GM13976 (cell line): ENCODE measurements at regions not wholly inside any gene's neighbourhood (a gene's known extent, or its start where the extent isn't known, plus 50 kb on each side); places are given as distances from the start of the nearest gene placed in this dataset.

Source experiments
- DNase-seq: peaks from one replicate; pipeline ENCODE4 v3.0.0; 2012; ENCODE audit warnings: low spot score
- CTCF ChIP-seq: IDR thresholded peaks from 2 replicates; pipeline ENCODE4 v1.5.1; 2012; ENCODE audit warnings: borderline replicate concordance, mild to moderate bottlenecking; ENCODE audit not compliant: insufficient read depth; ENCODE audit errors: extremely low read depth, missing control alignments, control extremely low read depth
- in situ Hi-C: fragments of 300-500 bp; cut with MboI; formaldehyde crosslinking; loops from one replicate; pipeline ENCODE4 v1.12.0; 2022; ENCODE audit warnings: low sequenced_read_pairs, mixed read lengths, inconsistent platforms; ENCODE audit not compliant: unreplicated experiment

GRCh38 chr17:72411124-72411563 lies 290.3 kb downstream of the SOX9 start:
- in situ Hi-C loops: no loop called here
- TF ChIP-seq CTCF: no peak
- no peak for DNase-seq

- DNase-seq: no peak
- in situ Hi-C loops: no loop called here
- TF ChIP-seq CTCF: no peak
These were observed 291.8 kb downstream of the SOX9 start for GRCh38 chr17:72412650-72413076.

GRCh38 chr17:72413077-72414031 lies 292.5 kb downstream of the SOX9 start:
- no peak for DNase-seq
- no peak for TF ChIP-seq CTCF
- in situ Hi-C loops: no loop called here

- no peak for DNase-seq
- in situ Hi-C loops: no loop called here
- TF ChIP-seq CTCF: no peak
These were observed 293.2 kb downstream of the SOX9 start for GRCh38 chr17:72414032-72414396.

- no peak for DNase-seq
- in situ Hi-C loops: no loop called here
- TF ChIP-seq CTCF: no peak
These were observed 294.4 kb downstream of the SOX9 start for GRCh38 chr17:72414967-72415853.

- TF ChIP-seq CTCF: no peak
- in situ Hi-C loops: no loop called here
- DNase-seq: no peak
These were observed 295.3 kb downstream of the SOX9 start for GRCh38 chr17:72416054-72416675.
